ENCODE measurements at regions not wholly inside any gene's neighbourhood (a gene's known extent, or its start where the extent isn't known, plus 50 kb on each side); places are given as distances from the start of the nearest gene placed in this dataset.

DNA sequence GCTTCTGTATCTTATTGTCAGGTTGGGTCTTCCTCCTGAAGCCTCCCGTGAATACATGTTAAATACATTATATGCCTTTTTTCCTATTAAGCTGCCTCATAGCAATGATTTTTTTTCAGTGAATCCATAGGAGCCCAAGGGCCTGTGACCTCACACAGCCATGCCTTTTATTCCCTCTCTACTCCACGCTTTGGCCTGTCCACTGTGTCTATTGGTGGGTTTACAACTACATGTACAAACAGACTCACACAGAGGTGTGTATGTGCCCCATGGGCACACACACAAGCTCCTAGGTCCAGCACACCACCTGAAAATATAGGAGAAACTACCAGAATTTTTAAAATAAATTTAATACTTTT is 560.4 kb downstream of the IPMK start:
- TF ChIP-seq, protein P1, sequence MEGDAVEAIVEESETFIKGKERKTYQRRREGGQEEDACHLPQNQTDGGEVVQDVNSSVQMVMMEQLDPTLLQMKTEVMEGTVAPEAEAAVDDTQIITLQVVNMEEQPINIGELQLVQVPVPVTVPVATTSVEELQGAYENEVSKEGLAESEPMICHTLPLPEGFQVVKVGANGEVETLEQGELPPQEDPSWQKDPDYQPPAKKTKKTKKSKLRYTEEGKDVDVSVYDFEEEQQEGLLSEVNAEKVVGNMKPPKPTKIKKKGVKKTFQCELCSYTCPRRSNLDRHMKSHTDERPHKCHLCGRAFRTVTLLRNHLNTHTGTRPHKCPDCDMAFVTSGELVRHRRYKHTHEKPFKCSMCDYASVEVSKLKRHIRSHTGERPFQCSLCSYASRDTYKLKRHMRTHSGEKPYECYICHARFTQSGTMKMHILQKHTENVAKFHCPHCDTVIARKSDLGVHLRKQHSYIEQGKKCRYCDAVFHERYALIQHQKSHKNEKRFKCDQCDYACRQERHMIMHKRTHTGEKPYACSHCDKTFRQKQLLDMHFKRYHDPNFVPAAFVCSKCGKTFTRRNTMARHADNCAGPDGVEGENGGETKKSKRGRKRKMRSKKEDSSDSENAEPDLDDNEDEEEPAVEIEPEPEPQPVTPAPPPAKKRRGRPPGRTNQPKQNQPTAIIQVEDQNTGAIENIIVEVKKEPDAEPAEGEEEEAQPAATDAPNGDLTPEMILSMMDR (IDR thresholded peaks at IDR 0.05) = no peak
- no peak for TF ChIP-seq EZH2 (IDR thresholded peaks at IDR 0.05; ENCODE audit: borderline replicate concordance, insufficient read depth, low read depth, low read length, poor library complexity, severe bottlenecking)
- Mint-ChIP-seq H3K27me3 (no peaks in the 10 kb centered on the region), H3K27ac (no peak overlapping the region), H3K4me1 (no peaks in the 10 kb centered on the region), H3K9me3 (ENCODE audit: insufficient read depth) (no peaks in the 10 kb centered on the region), H3K4me3 (no peak overlapping the region)
- no peaks in the 10 kb centered on the region for H3K9me3 ChIP-seq (ENCODE audit: control extremely low read depth in 1 of 3, control insufficient read depth in 2 of 3, insufficient read depth in 1 of 3, low read length in 2 of 3)
- no peaks in the 10 kb centered on the region for H3K79me2 ChIP-seq (ENCODE audit: control insufficient read depth, insufficient read depth, low read length)
- DNase-seq (no peak), ATAC-seq (ENCODE audit: low read depth) (no peak)
- no peak overlapping the region for H3K4me3 ChIP-seq (ENCODE audit: control extremely low read depth in 1 of 5, extremely low read depth in 1 of 5, insufficient read depth in 1 of 5, low read depth in 2 of 5, low read length in 4 of 5)
- no peaks in the 10 kb centered on the region for H3K36me3 ChIP-seq (replicated peaks in 1 of 2; ENCODE audit: control extremely low read depth in 1 of 2, control insufficient read depth in 1 of 2, extremely low read depth in 1 of 2, insufficient read depth in 2 of 2, low read length in 1 of 2)
- ChIA-PET POLR2A (no interaction called here), CTCF (no interaction called here)
- no peaks in the 10 kb centered on the region for H3K27me3 ChIP-seq (replicated peaks in 1 of 4; ENCODE audit: control extremely low read depth in 1 of 4, control insufficient read depth in 3 of 4, insufficient read depth in 4 of 4, low read length in 3 of 4)
- no peak overlapping the region for H2AFZ ChIP-seq (ENCODE audit: insufficient read depth, low read depth, low read length, poor library complexity, severe bottlenecking)
- H3K4me2 ChIP-seq (replicated peaks; ENCODE audit: low read depth, low read length, poor library complexity, severe bottlenecking) = no peak overlapping the region
- H4K20me1 ChIP-seq (ENCODE audit: control insufficient read depth, insufficient read depth, low read length, poor library complexity, severe bottlenecking) = no peaks in the 10 kb centered on the region
- intact Hi-C loops (cut with micrococcal nuclease) = no loop called here
- WGBS (ENCODE audit: insufficient coverage) = 40% methylated on average over 1 of the region's 2 CpGs
- no peak overlapping the region for H3K27ac ChIP-seq (ENCODE audit: low read length in 2 of 2)
- no peaks in the 10 kb centered on the region for H3K4me1 ChIP-seq (ENCODE audit: control insufficient read depth in 2 of 2, insufficient read depth in 2 of 2, low read length in 2 of 2)
- no peak overlapping the region for H3K9ac ChIP-seq (ENCODE audit: low read length)

GRCh38 chr10:57706576-57707299 is 561.0 kb downstream of the IPMK start:
- Mint-ChIP-seq H3K4me1 (no peaks in the 10 kb centered on the region), H3K27ac (no peak overlapping the region), H3K27me3 (no peaks in the 10 kb centered on the region), H3K4me3 (no peak overlapping the region), H3K9me3 (ENCODE audit: insufficient read depth) (no peaks in the 10 kb centered on the region)
- Histone ChIP-seq H3K27ac (ENCODE audit: low read length in 2 of 2) (no peak overlapping the region), H3K4me1 (ENCODE audit: control insufficient read depth in 2 of 2, insufficient read depth in 2 of 2, low read length in 2 of 2) (no peaks in the 10 kb centered on the region), H2AFZ (ENCODE audit: insufficient read depth, low read depth, low read length, poor library complexity, severe bottlenecking) (no peak overlapping the region), H3K4me3 (ENCODE audit: control extremely low read depth in 1 of 5, extremely low read depth in 1 of 5, insufficient read depth in 1 of 5, low read depth in 2 of 5, low read length in 4 of 5) (no peak overlapping the region), H3K36me3 (replicated peaks in 1 of 2; ENCODE audit: control extremely low read depth in 1 of 2, control insufficient read depth in 1 of 2, extremely low read depth in 1 of 2, insufficient read depth in 2 of 2, low read length in 1 of 2) (no peaks in the 10 kb centered on the region), H3K9ac (ENCODE audit: low read length) (no peak overlapping the region), H3K9me3 (ENCODE audit: control extremely low read depth in 1 of 3, control insufficient read depth in 2 of 3, insufficient read depth in 1 of 3, low read length in 2 of 3) (no peaks in the 10 kb centered on the region), H3K4me2 (replicated peaks; ENCODE audit: low read depth, low read length, poor library complexity, severe bottlenecking) (no peak overlapping the region), H4K20me1 (ENCODE audit: control insufficient read depth, insufficient read depth, low read length, poor library complexity, severe bottlenecking) (no peaks in the 10 kb centered on the region), H3K27me3 (replicated peaks in 1 of 4; ENCODE audit: control extremely low read depth in 1 of 4, control insufficient read depth in 3 of 4, insufficient read depth in 4 of 4, low read length in 3 of 4) (no peaks in the 10 kb centered on the region), H3K79me2 (ENCODE audit: control insufficient read depth, insufficient read depth, low read length) (no peaks in the 10 kb centered on the region)
- CTCF ChIA-PET = no interaction called here
- TF ChIP-seq, protein P1 (IDR thresholded peaks at IDR 0.05) = no peak
- no peak for TF ChIP-seq EZH2 (IDR thresholded peaks at IDR 0.05; ENCODE audit: borderline replicate concordance, insufficient read depth, low read depth, low read length, poor library complexity, severe bottlenecking)
- no peak for ATAC-seq (ENCODE audit: low read depth)
- DNase-seq = no peak
- intact Hi-C loops (cut with micrococcal nuclease) = no loop called here
- no CpG with 5 or more reads among the region's 5 CpGs for WGBS (ENCODE audit: insufficient coverage)
- POLR2A ChIA-PET = no interaction called here
